ENCODE measurements at regions not wholly inside any gene's neighbourhood (a gene's known extent, or its start where the extent isn't known, plus 50 kb on each side); places are given as distances from the start of the nearest gene placed in this dataset.

- Histone ChIP-seq H3K4me2 (no peak overlapping the region), H3K9me2 (ENCODE audit: insufficient read depth) (no peaks in the 10 kb centered on the region), H3K27me3 (ENCODE audit: insufficient read depth) (no peaks in the 10 kb centered on the region), H4K20me1 (replicated peaks; ENCODE audit: insufficient read depth) (no peaks in the 10 kb centered on the region), H3K79me2 (replicated peaks; ENCODE audit: insufficient read depth) (no peaks in the 10 kb centered on the region), H3K27ac (ENCODE audit: low read depth) (no peak overlapping the region), H2AFZ (no peak overlapping the region; the same call in 1 of the 2 replicates), H3K4me1 (ENCODE audit: insufficient read depth) (no peaks in the 10 kb centered on the region), H3K36me3 (ENCODE audit: insufficient read depth) (no peaks in the 10 kb centered on the region), H3K4me3 (no peak overlapping the region), H3F3A (replicated peaks; ENCODE audit: low read depth) (no peaks in the 10 kb centered on the region)
- Mint-ChIP-seq H3K4me3 (no peak overlapping the region), H3K9me3 (no peaks in the 10 kb centered on the region), H3K27ac (no peak overlapping the region), H3K27me3 (ENCODE audit: insufficient read depth, low read depth, poor library complexity) (no peaks in the 10 kb centered on the region), H3K4me1 (no peaks in the 10 kb centered on the region), H3K36me3 (ENCODE audit: low read depth) (no peaks in the 10 kb centered on the region)
- DNase-seq (ENCODE audit: low spot score) (no peak), ATAC-seq (no peak)
- TF ChIP-seq, protein P1, sequence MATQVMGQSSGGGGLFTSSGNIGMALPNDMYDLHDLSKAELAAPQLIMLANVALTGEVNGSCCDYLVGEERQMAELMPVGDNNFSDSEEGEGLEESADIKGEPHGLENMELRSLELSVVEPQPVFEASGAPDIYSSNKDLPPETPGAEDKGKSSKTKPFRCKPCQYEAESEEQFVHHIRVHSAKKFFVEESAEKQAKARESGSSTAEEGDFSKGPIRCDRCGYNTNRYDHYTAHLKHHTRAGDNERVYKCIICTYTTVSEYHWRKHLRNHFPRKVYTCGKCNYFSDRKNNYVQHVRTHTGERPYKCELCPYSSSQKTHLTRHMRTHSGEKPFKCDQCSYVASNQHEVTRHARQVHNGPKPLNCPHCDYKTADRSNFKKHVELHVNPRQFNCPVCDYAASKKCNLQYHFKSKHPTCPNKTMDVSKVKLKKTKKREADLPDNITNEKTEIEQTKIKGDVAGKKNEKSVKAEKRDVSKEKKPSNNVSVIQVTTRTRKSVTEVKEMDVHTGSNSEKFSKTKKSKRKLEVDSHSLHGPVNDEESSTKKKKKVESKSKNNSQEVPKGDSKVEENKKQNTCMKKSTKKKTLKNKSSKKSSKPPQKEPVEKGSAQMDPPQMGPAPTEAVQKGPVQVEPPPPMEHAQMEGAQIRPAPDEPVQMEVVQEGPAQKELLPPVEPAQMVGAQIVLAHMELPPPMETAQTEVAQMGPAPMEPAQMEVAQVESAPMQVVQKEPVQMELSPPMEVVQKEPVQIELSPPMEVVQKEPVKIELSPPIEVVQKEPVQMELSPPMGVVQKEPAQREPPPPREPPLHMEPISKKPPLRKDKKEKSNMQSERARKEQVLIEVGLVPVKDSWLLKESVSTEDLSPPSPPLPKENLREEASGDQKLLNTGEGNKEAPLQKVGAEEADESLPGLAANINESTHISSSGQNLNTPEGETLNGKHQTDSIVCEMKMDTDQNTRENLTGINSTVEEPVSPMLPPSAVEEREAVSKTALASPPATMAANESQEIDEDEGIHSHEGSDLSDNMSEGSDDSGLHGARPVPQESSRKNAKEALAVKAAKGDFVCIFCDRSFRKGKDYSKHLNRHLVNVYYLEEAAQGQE (IDR thresholded peaks at IDR 0.05; ENCODE audit: unreplicated experiment): no peak
- TF ChIP-seq ZNF114 (CRISPR knock-in tag; IDR thresholded peaks at IDR 0.05) (no peak), NANOG (IDR thresholded peaks at IDR 0.05; ENCODE audit: borderline replicate concordance) (no peak), JUNB (IDR thresholded peaks at IDR 0.05; ENCODE audit: unreplicated experiment) (no peak)
- TF ChIP-seq, protein P2, sequence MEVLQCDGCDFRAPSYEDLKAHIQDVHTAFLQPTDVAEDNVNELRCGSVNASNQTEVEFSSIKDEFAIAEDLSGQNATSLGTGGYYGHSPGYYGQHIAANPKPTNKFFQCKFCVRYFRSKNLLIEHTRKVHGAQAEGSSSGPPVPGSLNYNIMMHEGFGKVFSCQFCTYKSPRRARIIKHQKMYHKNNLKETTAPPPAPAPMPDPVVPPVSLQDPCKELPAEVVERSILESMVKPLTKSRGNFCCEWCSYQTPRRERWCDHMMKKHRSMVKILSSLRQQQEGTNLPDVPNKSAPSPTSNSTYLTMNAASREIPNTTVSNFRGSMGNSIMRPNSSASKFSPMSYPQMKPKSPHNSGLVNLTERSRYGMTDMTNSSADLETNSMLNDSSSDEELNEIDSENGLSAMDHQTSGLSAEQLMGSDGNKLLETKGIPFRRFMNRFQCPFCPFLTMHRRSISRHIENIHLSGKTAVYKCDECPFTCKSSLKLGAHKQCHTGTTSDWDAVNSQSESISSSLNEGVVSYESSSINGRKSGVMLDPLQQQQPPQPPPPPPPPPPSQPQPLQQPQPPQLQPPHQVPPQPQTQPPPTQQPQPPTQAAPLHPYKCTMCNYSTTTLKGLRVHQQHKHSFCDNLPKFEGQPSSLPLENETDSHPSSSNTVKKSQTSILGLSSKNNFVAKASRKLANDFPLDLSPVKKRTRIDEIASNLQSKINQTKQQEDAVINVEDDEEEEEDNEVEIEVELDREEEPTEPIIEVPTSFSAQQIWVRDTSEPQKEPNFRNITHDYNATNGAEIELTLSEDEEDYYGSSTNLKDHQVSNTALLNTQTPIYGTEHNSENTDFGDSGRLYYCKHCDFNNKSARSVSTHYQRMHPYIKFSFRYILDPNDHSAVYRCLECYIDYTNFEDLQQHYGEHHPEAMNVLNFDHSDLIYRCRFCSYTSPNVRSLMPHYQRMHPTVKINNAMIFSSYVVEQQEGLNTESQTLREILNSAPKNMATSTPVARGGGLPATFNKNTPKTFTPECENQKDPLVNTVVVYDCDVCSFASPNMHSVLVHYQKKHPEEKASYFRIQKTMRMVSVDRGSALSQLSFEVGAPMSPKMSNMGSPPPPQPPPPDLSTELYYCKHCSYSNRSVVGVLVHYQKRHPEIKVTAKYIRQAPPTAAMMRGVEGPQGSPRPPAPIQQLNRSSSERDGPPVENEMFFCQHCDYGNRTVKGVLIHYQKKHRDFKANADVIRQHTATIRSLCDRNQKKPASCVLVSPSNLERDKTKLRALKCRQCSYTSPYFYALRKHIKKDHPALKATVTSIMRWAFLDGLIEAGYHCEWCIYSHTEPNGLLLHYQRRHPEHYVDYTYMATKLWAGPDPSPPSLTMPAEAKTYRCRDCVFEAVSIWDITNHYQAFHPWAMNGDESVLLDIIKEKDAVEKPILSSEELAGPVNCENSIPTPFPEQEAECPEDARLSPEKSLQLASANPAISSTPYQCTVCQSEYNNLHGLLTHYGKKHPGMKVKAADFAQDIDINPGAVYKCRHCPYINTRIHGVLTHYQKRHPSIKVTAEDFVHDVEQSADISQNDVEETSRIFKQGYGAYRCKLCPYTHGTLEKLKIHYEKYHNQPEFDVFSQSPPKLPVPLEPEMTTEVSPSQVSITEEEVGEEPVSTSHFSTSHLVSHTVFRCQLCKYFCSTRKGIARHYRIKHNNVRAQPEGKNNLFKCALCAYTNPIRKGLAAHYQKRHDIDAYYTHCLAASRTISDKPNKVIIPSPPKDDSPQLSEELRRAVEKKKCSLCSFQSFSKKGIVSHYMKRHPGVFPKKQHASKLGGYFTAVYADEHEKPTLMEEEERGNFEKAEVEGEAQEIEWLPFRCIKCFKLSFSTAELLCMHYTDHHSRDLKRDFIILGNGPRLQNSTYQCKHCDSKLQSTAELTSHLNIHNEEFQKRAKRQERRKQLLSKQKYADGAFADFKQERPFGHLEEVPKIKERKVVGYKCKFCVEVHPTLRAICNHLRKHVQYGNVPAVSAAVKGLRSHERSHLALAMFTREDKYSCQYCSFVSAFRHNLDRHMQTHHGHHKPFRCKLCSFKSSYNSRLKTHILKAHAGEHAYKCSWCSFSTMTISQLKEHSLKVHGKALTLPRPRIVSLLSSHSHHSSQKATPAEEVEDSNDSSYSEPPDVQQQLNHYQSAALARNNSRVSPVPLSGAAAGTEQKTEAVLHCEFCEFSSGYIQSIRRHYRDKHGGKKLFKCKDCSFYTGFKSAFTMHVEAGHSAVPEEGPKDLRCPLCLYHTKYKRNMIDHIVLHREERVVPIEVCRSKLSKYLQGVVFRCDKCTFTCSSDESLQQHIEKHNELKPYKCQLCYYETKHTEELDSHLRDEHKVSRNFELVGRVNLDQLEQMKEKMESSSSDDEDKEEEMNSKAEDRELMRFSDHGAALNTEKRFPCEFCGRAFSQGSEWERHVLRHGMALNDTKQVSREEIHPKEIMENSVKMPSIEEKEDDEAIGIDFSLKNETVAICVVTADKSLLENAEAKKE (CRISPR knock-in tag; IDR thresholded peaks at IDR 0.05): no peak
Observed at GRCh38 chr12:67152451-67152850, 116.7 kb upstream of the CAND1 start.
